ENCODE measurements at regions not wholly inside any gene's neighbourhood (a gene's known extent, or its start where the extent isn't known, plus 50 kb on each side); places are given as distances from the start of the nearest gene placed in this dataset.

GRCh38 chr13:85236413-85236812 is 562.8 kb downstream of the SLITRK6 start:
- TF ChIP-seq CTCF (IDR thresholded peaks at IDR 0.05 in 4 of 5, conservative IDR thresholded peaks at IDR 0.05 in 1 of 5) (no peak), POLR2A (IDR thresholded peaks at IDR 0.05) (no peak)
